OCI-LY1 (cell line): ENCODE measurements at regions not wholly inside any gene's neighbourhood (a gene's known extent, or its start where the extent isn't known, plus 50 kb on each side); places are given as distances from the start of the nearest gene placed in this dataset.

Experiments
- H2AFZ ChIP-seq: fragments of 200-600 bp; sonication (generic), shearing (Covaris generic); 2 replicates; pipeline ENCODE4 v1.6.0; 2014; ENCODE audit warnings: antibody characterized with exemption, mild to moderate bottlenecking, low read length
- H3F3A ChIP-seq: fragments of 200-600 bp; sonication (generic), shearing (Covaris generic); 2 replicates; pipeline ENCODE4 v1.6.0; 2014; ENCODE audit warnings: mild to moderate bottlenecking, antibody characterized with exemption, low read length, moderate library complexity; ENCODE audit not compliant: insufficient read depth
- H3K27ac ChIP-seq: fragments of 200-600 bp; sonication (generic); 2 replicates; pipeline ENCODE4 v1.5.1; 2014; ENCODE audit warnings: low read length, mixed run types, mild to moderate bottlenecking, low read depth; ENCODE audit not compliant: poor library complexity, severe bottlenecking
- H3K27me3 ChIP-seq: fragments of 200-600 bp; sonication (generic); 2 replicates; pipeline ENCODE4 v1.6.0; 2014; ENCODE audit warnings: antibody characterized with exemption, mild to moderate bottlenecking, low read length, moderate library complexity; ENCODE audit not compliant: insufficient read depth
- H3K36me3 ChIP-seq: fragments of 200-600 bp; sonication (generic); 2 replicates; pipeline ENCODE4 v1.6.1; 2014; ENCODE audit warnings: mild to moderate bottlenecking, antibody characterized with exemption, low read length, moderate library complexity, mixed read lengths; ENCODE audit not compliant: insufficient read depth
- H3K4me1 ChIP-seq: fragments of 200-600 bp; sonication (generic); 2 replicates; pipeline ENCODE4 v1.5.1; 2014; ENCODE audit warnings: mild to moderate bottlenecking, low read length, moderate library complexity; ENCODE audit not compliant: insufficient read depth, severe bottlenecking
- H3K4me2 ChIP-seq: fragments of 200-600 bp; sonication (generic), shearing (Covaris generic); 2 replicates; pipeline ENCODE4 v1.6.1; 2014; ENCODE audit warnings: low read length
- H3K4me3 ChIP-seq: fragments of 200-600 bp; sonication (generic); 2 replicates; pipeline ENCODE4 v1.5.1; 2014; ENCODE audit warnings: low read length, low read depth, mild to moderate bottlenecking, mixed read lengths; ENCODE audit not compliant: poor library complexity, severe bottlenecking
- H3K79me2 ChIP-seq: fragments of 200-600 bp; shearing (Covaris generic); 2 replicates; pipeline ENCODE4 v1.6.1; 2016; ENCODE audit warnings: mixed run types, low read length, mixed read lengths; ENCODE audit not compliant: insufficient read depth
- H3K9ac ChIP-seq: fragments of 200-600 bp; sonication (generic), shearing (Covaris generic); 2 replicates; pipeline ENCODE4 v1.6.1; 2014; ENCODE audit warnings: mild to moderate bottlenecking, low read length, mixed read lengths
- H3K9me2 ChIP-seq: fragments of 200-600 bp; sonication (generic), shearing (Covaris generic); 2 replicates; pipeline ENCODE4 v1.6.1; 2014; ENCODE audit warnings: low read depth, mild to moderate bottlenecking, low read length, mixed read lengths
- H3K9me3 ChIP-seq: fragments of 200-600 bp; shearing (Covaris generic); 2 replicates; pipeline ENCODE4 v1.6.1; 2014; ENCODE audit warnings: low read length, mixed read lengths
- H4K20me1 ChIP-seq: fragments of 200-600 bp; sonication (generic), shearing (Covaris generic); 2 replicates; pipeline ENCODE4 v1.6.0; 2016; ENCODE audit warnings: mild to moderate bottlenecking, low read length; ENCODE audit not compliant: insufficient read depth
- CTCF ChIP-seq: fragments of 200-600 bp; sonication (generic), shearing (Covaris generic); IDR thresholded peaks from 2 replicates; pipeline ENCODE4 v1.5.1; 2017; ENCODE audit warnings: mild to moderate bottlenecking, antibody characterized with exemption, low read length, moderate library complexity, mixed read lengths
- EZH2 ChIP-seq: fragments of 200-600 bp; sonication (generic), shearing (Covaris generic); IDR thresholded peaks from 2 replicates; pipeline ENCODE4 v1.8.0; 2017; ENCODE audit warnings: borderline replicate concordance, mixed run types, mild to moderate bottlenecking, antibody characterized with exemption, low read length, moderate library complexity, mixed read lengths

DNA sequence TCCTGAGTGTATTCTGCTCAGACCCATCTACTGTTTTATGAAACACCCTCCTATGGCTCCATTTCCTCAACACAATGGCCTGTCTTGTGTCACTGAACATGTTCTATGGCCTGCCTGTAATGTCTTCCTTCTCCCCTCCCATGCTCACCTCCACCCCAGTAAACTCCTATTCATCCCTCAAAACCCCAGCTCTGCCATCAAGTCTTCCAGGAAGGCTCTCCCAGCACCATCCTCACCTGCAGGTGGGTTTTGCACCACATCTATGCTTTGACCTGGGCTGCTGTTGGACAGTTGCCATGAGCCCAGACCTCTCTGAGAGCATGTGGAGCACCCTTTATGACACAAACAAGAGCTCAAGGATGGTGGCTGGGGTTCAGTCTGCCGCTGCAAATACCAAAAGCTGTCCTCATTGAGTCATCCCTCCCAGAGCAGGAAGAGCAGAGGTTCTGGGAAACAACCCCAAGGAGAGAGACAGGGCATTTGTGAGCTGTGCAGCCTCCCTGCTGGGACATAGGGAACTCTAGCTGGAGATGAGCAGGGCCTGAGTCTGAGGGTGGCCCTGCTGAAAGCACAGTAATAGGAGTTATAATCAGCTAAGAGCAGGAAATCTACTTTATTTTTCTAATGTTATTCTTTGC lies 93.8 kb upstream of the CD93 start:
- Histone ChIP-seq H3K36me3 (no peaks in the 10 kb centered on the region), H3K27ac (no peak overlapping the region), H3K79me2 (no peaks in the 10 kb centered on the region), H3K9me3 (no peaks in the 10 kb centered on the region), H3K4me1 (no peaks in the 10 kb centered on the region), H4K20me1 (no peaks in the 10 kb centered on the region), H3K27me3 (no peaks in the 10 kb centered on the region), H3F3A (no peaks in the 10 kb centered on the region), H3K4me2 (no peak overlapping the region), H3K9ac (no peak overlapping the region), H3K4me3 (no peak overlapping the region), H3K9me2 (no peaks in the 10 kb centered on the region), H2AFZ (no peak overlapping the region)
- no peak for TF ChIP-seq EZH2
- no peak for TF ChIP-seq CTCF

DNA sequence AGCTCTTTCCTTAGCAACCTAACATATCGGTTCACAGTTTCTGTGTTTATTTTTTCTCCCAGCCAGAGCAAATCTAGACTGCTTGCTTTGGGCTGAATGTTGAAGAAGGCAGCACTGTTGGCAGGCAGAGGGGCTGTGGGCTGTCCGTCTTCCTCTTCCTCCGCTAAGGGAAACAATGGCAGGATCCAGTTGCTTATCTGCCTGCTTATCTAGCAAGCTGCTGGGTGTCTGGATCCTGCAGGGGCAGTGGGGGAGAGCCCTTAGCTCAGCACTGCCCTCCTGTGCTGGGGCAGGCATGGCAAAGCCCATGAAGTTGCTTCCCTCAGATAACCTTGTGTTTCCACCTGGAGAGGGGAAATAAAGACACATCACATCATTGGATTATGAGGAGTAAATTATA lies 92.7 kb upstream of the CD93 start:
- TF ChIP-seq EZH2 (no peak), CTCF (no peak)
- Histone ChIP-seq H3F3A (no peaks in the 10 kb centered on the region), H4K20me1 (no peaks in the 10 kb centered on the region), H3K9me3 (no peaks in the 10 kb centered on the region), H3K36me3 (no peaks in the 10 kb centered on the region), H3K4me2 (no peak overlapping the region), H3K9ac (no peak overlapping the region), H3K27ac (no peak overlapping the region), H3K4me3 (no peak overlapping the region), H3K27me3 (no peaks in the 10 kb centered on the region), H3K4me1 (no peaks in the 10 kb centered on the region), H3K79me2 (no peaks in the 10 kb centered on the region), H2AFZ (no peak overlapping the region), H3K9me2 (no peaks in the 10 kb centered on the region)

DNA sequence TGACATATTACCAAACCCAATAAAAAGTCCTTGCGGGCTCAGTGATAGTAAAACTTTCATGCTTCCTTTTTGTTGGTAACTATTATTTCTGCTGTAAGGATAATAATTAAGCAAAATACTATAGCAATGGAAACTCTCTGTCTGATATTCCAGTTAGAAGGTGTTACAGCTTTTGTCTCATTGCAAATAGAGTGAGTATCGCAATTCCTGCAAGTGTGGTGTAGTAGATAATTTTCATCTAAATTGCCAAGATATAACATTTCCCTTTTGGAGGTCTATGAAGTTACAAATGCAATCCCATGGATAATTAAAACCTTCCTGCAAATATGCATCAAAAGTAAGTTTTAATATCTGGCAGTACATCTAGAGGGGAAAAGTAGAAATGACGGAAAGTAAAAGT lies 88.7 kb upstream of the CD93 start:
- Histone ChIP-seq H4K20me1 (no peaks in the 10 kb centered on the region), H3K9me3 (no peaks in the 10 kb centered on the region), H3K27me3 (no peaks in the 10 kb centered on the region), H3K4me3 (no peak overlapping the region), H3K36me3 (no peaks in the 10 kb centered on the region), H2AFZ (no peak overlapping the region), H3K4me2 (no peak overlapping the region), H3F3A (no peaks in the 10 kb centered on the region), H3K27ac (no peak overlapping the region), H3K9me2 (no peaks in the 10 kb centered on the region), H3K9ac (no peak overlapping the region), H3K79me2 (no peaks in the 10 kb centered on the region), H3K4me1 (no peaks in the 10 kb centered on the region)
- TF ChIP-seq EZH2, result no peak
- TF ChIP-seq CTCF, result no peak
